Nucleus accumbens (tissue), 56 donors: ENCODE measurements at regions not wholly inside any gene's neighbourhood (a gene's known extent, or its start where the extent isn't known, plus 50 kb on each side); places are given as distances from the start of the nearest gene placed in this dataset.
"Not testable (repeated sequence)": the region's sequence is repeated elsewhere in the genome, so short reads cannot be mapped to it uniquely, and the experiment has no call there.

Source experiments
- DNase-seq, 56 donors: peaks; one replicate each; lab custom pipeline; 2025; lab: John Stamatoyannopoulos, UW

DNA sequence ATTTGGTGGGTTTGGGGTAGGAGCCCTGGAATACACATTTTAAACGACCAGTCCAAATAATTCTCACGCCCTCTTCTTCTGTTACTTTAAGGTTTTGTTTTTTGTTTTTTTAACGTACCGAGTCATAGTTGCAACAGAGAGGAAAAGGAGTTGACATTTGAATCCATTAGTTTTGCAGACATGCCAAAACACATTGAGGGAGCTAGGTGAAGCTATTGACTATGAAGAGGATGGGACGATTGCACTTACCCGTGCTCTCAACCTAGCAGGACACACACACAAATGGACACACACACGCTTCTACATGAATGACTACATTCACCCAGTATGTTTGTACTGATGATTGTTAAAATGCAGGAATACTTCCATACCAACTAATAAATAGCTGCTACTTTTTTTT, 54.3 kb upstream of the CIT start:
- no peak for DNase-seq

DNA sequence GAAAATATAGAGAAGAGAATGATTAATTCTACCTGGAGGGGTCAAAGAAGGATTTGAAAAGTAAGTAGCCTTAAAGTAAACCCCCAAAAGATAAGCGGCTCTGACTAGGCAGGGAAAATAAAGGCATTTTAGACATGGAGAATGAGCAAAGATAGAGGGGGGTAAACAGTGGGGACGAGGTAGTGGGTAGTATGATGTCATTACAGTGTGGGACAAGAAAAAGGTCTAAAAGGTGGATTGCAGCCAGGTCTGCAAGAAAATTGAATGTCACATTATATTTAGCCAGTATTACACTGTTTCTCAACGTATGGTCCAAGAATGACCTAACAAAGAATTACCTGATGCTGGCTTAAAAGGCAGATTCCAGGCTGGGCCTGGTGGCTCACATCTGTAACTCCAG, 55.8 kb upstream of the CIT start:
- DNase-seq: no peak

DNA sequence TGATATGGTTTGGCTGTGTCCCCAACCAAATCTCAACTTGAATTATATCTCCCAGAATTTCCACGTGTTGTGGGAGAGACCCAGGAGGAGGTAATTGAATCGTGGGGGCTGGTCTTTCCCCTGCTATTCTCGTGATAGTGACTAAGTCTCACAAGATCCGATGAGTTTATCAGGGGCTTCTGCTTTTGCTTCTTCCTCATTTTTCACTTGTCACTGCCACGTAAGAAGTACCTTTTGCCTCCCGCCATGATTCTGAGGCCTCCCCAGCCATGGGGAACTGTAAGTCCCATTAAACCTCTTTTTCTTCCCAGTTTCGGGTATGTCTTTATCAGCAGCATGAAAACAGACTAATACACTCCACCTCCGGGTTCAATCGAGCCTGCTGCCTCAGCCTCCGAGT, 54.3 kb upstream of the BICDL1 start:
- DNase-seq: not testable (repeated sequence)

DNA sequence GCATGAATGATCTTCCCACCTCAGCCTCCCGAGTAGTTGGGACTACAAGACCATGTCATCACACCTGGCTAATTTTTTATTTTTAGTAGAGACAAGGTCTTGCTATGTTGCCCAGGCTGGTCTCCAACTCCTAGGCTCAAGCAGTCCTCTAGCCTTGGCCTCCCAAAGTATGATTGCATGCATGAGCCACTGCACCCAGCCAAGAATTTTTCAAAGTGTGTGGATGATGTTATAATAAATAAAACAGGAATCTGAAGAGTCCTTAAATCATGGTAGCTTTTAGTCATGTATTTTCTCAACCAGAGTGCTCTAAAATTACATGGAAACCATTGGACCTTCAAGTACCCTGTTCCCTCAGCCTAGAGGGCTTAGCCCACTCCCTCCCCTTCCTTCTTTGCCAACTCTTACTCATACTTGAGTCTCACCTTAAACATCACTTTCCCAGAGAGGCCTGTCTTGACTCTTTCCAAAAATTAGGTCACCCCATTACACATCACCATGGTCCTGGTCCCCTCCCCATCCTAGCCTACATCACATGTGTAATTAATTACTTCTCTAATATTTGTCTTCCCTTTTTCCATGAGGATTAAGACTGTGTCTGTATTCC, 52.2 kb upstream of the BICDL1 start:
- no peak for DNase-seq

DNA sequence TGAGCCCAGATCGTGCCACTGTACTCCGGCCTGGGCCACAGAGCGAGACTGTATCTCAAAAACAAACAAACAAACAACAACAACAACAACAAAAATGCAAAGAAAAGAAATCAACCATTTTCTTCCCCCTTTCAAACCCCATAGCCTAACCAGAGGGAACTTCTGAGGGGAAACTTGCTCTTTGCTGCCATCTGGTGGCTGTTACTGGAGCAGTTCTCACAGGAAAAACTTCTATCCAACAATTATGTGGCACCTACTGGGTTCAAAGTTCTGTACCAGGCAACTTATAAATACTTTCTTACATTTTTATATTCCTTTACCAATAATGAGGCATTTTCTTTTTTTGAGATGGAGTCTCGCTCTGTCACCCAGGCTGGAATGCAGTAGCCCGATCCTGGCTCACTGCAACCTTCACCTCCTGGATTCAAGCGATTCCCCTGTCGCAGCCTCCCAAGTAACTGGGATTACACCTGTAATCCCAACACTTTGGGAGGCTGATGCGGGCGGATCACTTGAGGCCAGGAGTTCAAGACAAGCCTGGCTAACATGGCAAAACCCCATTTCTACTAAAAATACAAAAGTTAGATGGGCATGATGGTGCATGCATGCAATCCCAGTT, 50.9 kb upstream of the BICDL1 start:
- DNase-seq: peak in 45 of 56 donors; percentile 0 to 82 (median 19)
